B cell (primary cell): ENCODE measurements at regions not wholly inside any gene's neighbourhood (a gene's known extent, or its start where the extent isn't known, plus 50 kb on each side); places are given as distances from the start of the nearest gene placed in this dataset.

Experiments used
- EZH2 ChIP-seq: IDR thresholded peaks from 2 replicates; pipeline ENCODE4 v1.6.1; 2012; ENCODE audit warnings: borderline replicate concordance, low read depth, mild to moderate bottlenecking, moderate library complexity, low read length; ENCODE audit not compliant: insufficient read depth, poor library complexity, severe bottlenecking
- TF ChIP-seq, protein P1 (sequence below): fragments of 200-600 bp; IDR thresholded peaks from one replicate; pipeline ENCODE4 v1.8.0; 2022; ENCODE audit warnings: antibody characterized with exemption, mild to moderate bottlenecking

DNA sequence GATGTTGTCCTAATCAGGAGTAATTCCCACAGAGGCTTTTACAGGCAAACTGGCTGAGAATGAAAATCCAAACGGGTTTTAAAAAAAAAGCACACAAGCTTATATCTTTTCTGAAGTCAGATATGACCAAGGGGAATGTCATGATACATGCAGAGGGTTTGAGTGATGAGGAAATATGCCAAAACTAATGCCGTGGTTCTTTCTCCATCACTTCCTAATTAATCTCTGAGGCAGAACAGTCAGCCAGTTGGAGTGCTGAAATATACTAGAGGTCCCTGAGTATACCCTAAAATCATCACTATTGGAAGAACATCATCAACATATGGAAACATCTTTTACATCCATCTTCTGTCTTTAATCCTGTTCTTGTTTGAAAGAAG, 160.8 kb upstream of the FAR2 start:
- TF ChIP-seq, protein P1, sequence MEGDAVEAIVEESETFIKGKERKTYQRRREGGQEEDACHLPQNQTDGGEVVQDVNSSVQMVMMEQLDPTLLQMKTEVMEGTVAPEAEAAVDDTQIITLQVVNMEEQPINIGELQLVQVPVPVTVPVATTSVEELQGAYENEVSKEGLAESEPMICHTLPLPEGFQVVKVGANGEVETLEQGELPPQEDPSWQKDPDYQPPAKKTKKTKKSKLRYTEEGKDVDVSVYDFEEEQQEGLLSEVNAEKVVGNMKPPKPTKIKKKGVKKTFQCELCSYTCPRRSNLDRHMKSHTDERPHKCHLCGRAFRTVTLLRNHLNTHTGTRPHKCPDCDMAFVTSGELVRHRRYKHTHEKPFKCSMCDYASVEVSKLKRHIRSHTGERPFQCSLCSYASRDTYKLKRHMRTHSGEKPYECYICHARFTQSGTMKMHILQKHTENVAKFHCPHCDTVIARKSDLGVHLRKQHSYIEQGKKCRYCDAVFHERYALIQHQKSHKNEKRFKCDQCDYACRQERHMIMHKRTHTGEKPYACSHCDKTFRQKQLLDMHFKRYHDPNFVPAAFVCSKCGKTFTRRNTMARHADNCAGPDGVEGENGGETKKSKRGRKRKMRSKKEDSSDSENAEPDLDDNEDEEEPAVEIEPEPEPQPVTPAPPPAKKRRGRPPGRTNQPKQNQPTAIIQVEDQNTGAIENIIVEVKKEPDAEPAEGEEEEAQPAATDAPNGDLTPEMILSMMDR = no peak
- no peak for TF ChIP-seq EZH2
